Smooth muscle cell (in vitro differentiated cells): ENCODE measurements at regions not wholly inside any gene's neighbourhood (a gene's known extent, or its start where the extent isn't known, plus 50 kb on each side); places are given as distances from the start of the nearest gene placed in this dataset.

Experiments
- DNase-seq: peaks from one replicate; lab custom pipeline; 2025; ENCODE audit not compliant: unreplicated experiment; lab: John Stamatoyannopoulos, UW
- H2AFZ ChIP-seq: fragments of 200-600 bp; sonication (generic); 2 replicates; pipeline ENCODE4 v1.6.0; 2016; ENCODE audit warnings: antibody characterized with exemption, low read depth, mild to moderate bottlenecking
- H3F3A ChIP-seq: fragments of 200-600 bp; sonication (generic); 2 replicates; pipeline ENCODE4 v1.6.0; 2017; ENCODE audit warnings: antibody characterized with exemption, low read depth
- H3K27ac ChIP-seq: fragments of 200-600 bp; sonication (generic); 2 replicates; pipeline ENCODE4 v1.5.1; 2016; ENCODE audit warnings: low read depth, mild to moderate bottlenecking
- H3K27me3 ChIP-seq: fragments of 200-600 bp; sonication (generic); 2 replicates; pipeline ENCODE4 v1.6.1; 2016; ENCODE audit warnings: low read depth, mild to moderate bottlenecking
- H3K36me3 ChIP-seq: fragments of 200-600 bp; sonication (generic); 2 replicates; pipeline ENCODE4 v1.5.1; 2016; ENCODE audit warnings: low read depth
- H3K4me1 ChIP-seq: fragments of 200-600 bp; sonication (generic); 2 replicates; pipeline ENCODE4 v1.5.1; 2016; ENCODE audit warnings: low read depth
- H3K4me2 ChIP-seq: fragments of 200-600 bp; sonication (generic); 2 replicates; pipeline ENCODE4 v1.6.0; 2016; ENCODE audit warnings: mild to moderate bottlenecking
- H3K4me3 ChIP-seq: fragments of 200-600 bp; sonication (generic); 2 replicates; pipeline ENCODE4 v1.5.1; 2016; ENCODE audit warnings: mild to moderate bottlenecking
- H3K79me2 ChIP-seq: fragments of 200-600 bp; sonication (generic); 2 replicates; pipeline ENCODE4 v1.6.0; 2016; ENCODE audit warnings: low read depth, mild to moderate bottlenecking
- H3K9ac ChIP-seq: fragments of 200-600 bp; sonication (generic); 2 replicates; pipeline ENCODE4 v1.6.0; 2016; ENCODE audit warnings: low read depth
- H3K9me3 ChIP-seq: fragments of 200-600 bp; sonication (generic); replicated peaks from 2 replicates; pipeline ENCODE4 v1.5.1; 2016; ENCODE audit warnings: low read depth
- H4K20me1 ChIP-seq: fragments of 200-600 bp; sonication (generic); 2 replicates; pipeline ENCODE4 v1.6.0; 2016; ENCODE audit warnings: low read depth
- CTCF ChIP-seq: fragments of 200-600 bp; sonication (generic); IDR thresholded peaks from 2 replicates; pipeline ENCODE4 v1.5.1; 2017; ENCODE audit warnings: borderline replicate concordance, mild to moderate bottlenecking, antibody characterized with exemption; ENCODE audit not compliant: insufficient read depth, poor library complexity, severe bottlenecking
- WGBS: methylation state at CpG from one replicate; pipeline ENCODE4 v1.1.7; 2016; ENCODE audit warnings: low lambda C conversion rate; 5-methylcytosine and 5-hydroxymethylcytosine counted together

DNA sequence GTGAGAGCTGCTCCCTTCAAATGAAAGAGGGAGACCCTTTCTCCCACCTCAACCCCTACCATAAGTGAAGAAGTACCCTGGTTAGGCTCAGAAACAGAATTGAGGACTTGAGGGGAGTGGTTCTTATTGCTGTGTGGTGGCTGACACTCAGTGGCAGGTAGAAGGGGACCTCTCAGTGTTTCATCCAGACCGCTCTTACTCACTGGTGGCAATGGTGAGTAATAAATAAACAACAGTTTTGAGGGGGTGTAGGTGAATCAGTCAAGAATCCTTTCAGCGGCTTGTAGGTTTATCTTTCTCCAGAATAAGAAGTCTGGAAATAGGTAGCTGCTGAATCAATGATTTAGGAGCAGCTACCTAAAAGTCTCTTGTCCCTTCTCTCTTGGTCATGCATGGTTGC is 403.4 kb upstream of the B3GAT1 start:
- H3K79me2 ChIP-seq, result no peaks in the 10 kb centered on the region
- no peaks in the 10 kb centered on the region for H4K20me1 ChIP-seq
- no peak overlapping the region for H2AFZ ChIP-seq
- no peak overlapping the region for H3K27ac ChIP-seq
- no peak for TF ChIP-seq CTCF
- H3F3A ChIP-seq, result no peaks in the 10 kb centered on the region
- H3K36me3 ChIP-seq, result no peaks in the 10 kb centered on the region
- no peaks in the 10 kb centered on the region for H3K9me3 ChIP-seq
- no peak overlapping the region for H3K4me3 ChIP-seq
- 56% methylated on average over 2 of the region's 2 CpGs for WGBS
- H3K9ac ChIP-seq, result no peak overlapping the region
- peaks cover 4% of the 10 kb centered on the region for H3K27me3 ChIP-seq
- no peak for DNase-seq
- peaks cover 3% of the 10 kb centered on the region for H3K4me1 ChIP-seq
- H3K4me2 ChIP-seq, result no peak overlapping the region

DNA sequence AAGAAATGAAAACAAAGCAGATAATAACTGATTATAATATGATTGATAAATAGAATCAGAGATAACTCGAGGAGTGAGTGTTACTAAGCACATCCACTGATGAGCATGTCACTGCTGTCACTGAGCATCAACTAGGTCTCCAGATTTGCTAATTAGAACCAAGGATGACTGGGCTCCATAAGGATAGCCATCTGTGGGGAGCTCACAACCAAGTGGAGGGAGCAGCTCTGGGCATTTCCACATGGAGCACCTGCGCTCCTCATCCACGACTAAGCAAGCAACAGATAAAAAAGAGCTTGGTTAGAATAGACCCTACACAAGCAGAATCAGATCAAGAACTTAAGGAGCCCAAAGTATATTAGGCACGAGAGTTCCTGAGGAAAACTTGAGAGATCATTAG is 396.0 kb upstream of the B3GAT1 start:
- Histone ChIP-seq H3K9me3 (no peaks in the 10 kb centered on the region), H2AFZ (no peak overlapping the region), H3F3A (no peaks in the 10 kb centered on the region), H3K27ac (no peak overlapping the region), H3K4me3 (no peak overlapping the region), H3K9ac (no peak overlapping the region), H3K79me2 (no peaks in the 10 kb centered on the region), H3K4me2 (no peak overlapping the region), H3K4me1 (no peaks in the 10 kb centered on the region), H4K20me1 (no peaks in the 10 kb centered on the region), H3K27me3 (peaks cover 20% of the 10 kb centered on the region), H3K36me3 (no peaks in the 10 kb centered on the region)
- 92% methylated on average over 4 of the region's 4 CpGs for WGBS
- TF ChIP-seq CTCF, result no peak
- no peak for DNase-seq

DNA sequence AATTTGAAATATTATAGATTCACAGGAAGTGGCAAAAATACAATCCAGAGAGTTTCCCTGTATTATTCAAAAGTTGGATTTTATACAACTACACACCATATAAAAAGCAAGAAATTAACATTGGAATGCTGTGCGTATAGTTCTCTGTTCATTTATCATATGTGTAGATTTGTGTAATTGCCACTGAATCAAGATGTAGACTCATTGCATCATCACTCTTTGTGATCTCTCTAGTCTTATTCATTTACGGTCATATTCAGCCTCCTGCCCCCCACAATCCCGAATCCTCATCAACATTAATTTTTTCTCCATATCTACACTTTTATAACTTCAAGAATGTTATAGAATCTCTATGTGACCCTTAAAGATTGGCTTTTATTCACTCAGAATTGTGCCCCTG is 390.6 kb upstream of the B3GAT1 start:
- WGBS, result 74% methylated on average over 3 of the region's 3 CpGs
- peaks cover 13% of the 10 kb centered on the region for H3K4me1 ChIP-seq
- peaks cover 13% of the 10 kb centered on the region for H3K27me3 ChIP-seq
- no peaks in the 10 kb centered on the region for H3K36me3 ChIP-seq
- DNase-seq, result no peak
- no peaks in the 10 kb centered on the region for H3K9me3 ChIP-seq
- H3K4me3 ChIP-seq, result no peak overlapping the region
- no peak overlapping the region for H3K4me2 ChIP-seq
- no peaks in the 10 kb centered on the region for H3K79me2 ChIP-seq
- no peak for TF ChIP-seq CTCF
- H3F3A ChIP-seq, result no peaks in the 10 kb centered on the region
- H3K27ac ChIP-seq, result no peak overlapping the region
- H2AFZ ChIP-seq, result no peak overlapping the region
- no peaks in the 10 kb centered on the region for H4K20me1 ChIP-seq
- no peak overlapping the region for H3K9ac ChIP-seq

DNA sequence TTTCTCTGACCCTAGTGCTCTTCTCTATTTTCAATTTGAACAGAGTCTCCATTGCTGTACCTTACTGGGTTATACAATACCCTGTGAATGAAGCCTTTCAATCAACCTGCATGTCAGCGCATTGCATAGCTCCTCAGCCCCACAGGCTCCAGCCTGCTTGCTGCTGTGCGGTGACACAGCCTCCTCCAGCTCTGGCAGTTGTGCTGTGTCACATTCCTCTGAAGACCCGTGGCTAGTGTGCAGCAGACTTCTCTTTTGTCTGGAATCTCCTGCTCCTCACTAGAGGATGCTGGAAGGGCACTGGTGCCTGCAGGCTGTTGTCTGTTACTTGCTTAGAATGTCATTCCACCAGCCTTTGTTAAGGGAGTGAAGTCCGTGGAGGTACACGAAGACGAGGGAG is 390.1 kb upstream of the B3GAT1 start:
- Histone ChIP-seq H3K79me2 (no peaks in the 10 kb centered on the region), H3K27ac (no peak overlapping the region), H3K4me1 (peaks cover 13% of the 10 kb centered on the region), H3F3A (no peaks in the 10 kb centered on the region), H3K9ac (no peak overlapping the region), H4K20me1 (no peaks in the 10 kb centered on the region), H3K4me3 (no peak overlapping the region), H2AFZ (no peak overlapping the region), H3K4me2 (no peak overlapping the region), H3K36me3 (no peaks in the 10 kb centered on the region), H3K27me3 (peaks cover 13% of the 10 kb centered on the region), H3K9me3 (no peaks in the 10 kb centered on the region)
- no peak for TF ChIP-seq CTCF
- 33% methylated on average over 6 of the region's 6 CpGs for WGBS
- DNase-seq, result no peak
